Esophagus (tissue), 2 donors: ENCODE measurements at regions not wholly inside any gene's neighbourhood (a gene's known extent, or its start where the extent isn't known, plus 50 kb on each side); places are given as distances from the start of the nearest gene placed in this dataset.

Experiments used
- H3K27ac ChIP-seq, 2 donors: one replicate each; pipeline ENCODE4 v1.5.1; 2013; ENCODE audit warnings: low read depth in 2 of 2, mild to moderate bottlenecking in 2 of 2, inconsistent platforms in 1 of 2, low read length in 1 of 2, moderate library complexity in 1 of 2
- H3K27me3 ChIP-seq, 2 donors: one replicate each; pipeline ENCODE4 v1.6.1; 2013; ENCODE audit warnings: low read length in 2 of 2, control low read depth in 1 of 2, mild to moderate bottlenecking in 1 of 2; ENCODE audit not compliant: insufficient read depth in 2 of 2, control insufficient read depth in 1 of 2
- H3K36me3 ChIP-seq, 2 donors: one replicate each; pipeline ENCODE4 v1.6.1; 2013; ENCODE audit warnings: low read length in 1 of 2; ENCODE audit not compliant: control insufficient read depth in 2 of 2, insufficient read depth in 2 of 2
- H3K4me1 ChIP-seq, 2 donors: one replicate each; pipeline ENCODE4 v1.6.1; 2013; ENCODE audit warnings: low read length in 1 of 2; ENCODE audit not compliant: control insufficient read depth in 2 of 2, insufficient read depth in 2 of 2
- H3K4me3 ChIP-seq, 2 donors: one replicate each; pipeline ENCODE4 v1.5.1; 2013; ENCODE audit warnings: low read length in 2 of 2, mild to moderate bottlenecking in 2 of 2, low read depth in 1 of 2, moderate library complexity in 1 of 2
- H3K9me3 ChIP-seq, 2 donors: one replicate each; pipeline ENCODE4 v1.6.1; 2013; ENCODE audit warnings: mild to moderate bottlenecking in 2 of 2, low read depth in 1 of 2, low read length in 1 of 2, moderate library complexity in 1 of 2; ENCODE audit not compliant: control insufficient read depth in 2 of 2, insufficient read depth in 1 of 2
- WGBS, 2 donors: extraction: QIAGEN DNeasy Blood & Tissue Kit; methylation state at CpG; one replicate each; pipeline ENCODE4 v1.1.7; 2013; 5-methylcytosine and 5-hydroxymethylcytosine counted together
- donor health status: healthy with polysubstance abuse.
- donor health status: Bipolar disorder and iron deficiency.

DNA sequence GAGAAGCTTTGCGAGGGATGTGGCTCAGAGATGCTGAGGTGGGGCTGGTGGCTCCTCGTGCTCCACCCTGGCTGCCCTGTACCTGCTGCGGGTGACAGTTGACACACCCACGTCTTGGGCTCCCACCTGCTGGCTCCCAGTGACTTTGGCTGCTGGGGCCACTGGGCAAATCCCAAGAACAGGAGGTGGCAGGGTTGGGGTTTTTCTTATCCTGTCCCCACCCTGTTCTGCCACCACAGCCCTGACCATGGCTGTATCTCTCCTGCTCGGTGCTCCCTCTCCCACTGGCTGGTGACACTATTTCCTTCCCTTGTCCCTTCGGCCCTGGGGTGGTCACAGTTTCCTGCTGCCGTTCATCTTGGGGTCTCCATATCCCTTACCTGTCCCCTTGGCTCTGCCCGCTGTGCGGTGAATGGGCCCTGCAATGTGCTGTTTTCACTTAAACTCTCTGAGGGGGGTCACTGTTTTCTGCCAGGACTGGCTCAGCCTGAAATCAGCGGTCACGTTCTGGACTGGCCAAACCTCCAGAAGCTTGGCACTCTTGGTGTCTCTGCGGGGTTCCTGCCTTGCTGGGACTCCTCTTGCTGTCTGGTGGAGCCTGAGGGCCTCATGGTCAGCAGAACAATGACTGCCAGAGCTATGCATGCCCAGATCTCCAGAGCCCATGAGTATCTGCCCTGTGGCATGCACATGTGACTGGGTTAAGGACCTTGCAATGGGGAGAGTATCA, 144.2 kb downstream of the IRF8 start:
- Histone ChIP-seq H3K9me3 (no peaks in the 10 kb centered on the region), H3K27ac (no peak overlapping the region), H3K27me3 (no peaks in the 10 kb centered on the region), H3K4me3 (no peak overlapping the region), H3K4me1 (peaks cover 0 to 3% of the 10 kb centered on the region in 2 donors), H3K36me3 (no peaks in the 10 kb centered on the region)
- 67 to 70% methylated on average over 12 of the region's 12 CpGs for WGBS, 2 donors

DNA sequence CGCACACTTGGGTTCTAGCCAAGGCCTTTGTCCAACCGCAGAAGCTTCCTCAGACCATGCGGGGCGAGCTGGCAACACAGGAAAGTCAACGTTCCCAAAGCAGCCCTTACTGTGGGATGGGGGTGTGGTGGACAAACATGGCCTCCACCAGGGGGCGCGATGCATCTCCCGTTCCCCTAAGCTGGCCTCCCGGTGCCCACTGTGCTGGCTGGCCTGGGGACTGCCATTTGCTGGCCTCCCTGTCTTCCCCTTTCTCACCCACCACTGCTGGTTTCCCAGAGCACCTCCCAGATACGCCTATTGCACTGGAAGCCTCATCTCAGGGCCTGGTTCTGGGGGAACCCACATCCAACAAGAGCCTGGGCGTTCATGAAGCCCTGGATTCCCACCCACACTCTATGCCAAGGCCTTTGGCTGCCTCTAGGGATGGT, 145.3 kb downstream of the IRF8 start:
- Histone ChIP-seq H3K27me3 (no peaks in the 10 kb centered on the region), H3K36me3 (no peaks in the 10 kb centered on the region), H3K9me3 (no peaks in the 10 kb centered on the region), H3K4me3 (no peak overlapping the region), H3K4me1 (peaks cover 0 to 3% of the 10 kb centered on the region in 2 donors), H3K27ac (no peak overlapping the region)
- 39 to 45% methylated on average over 11 of the region's 11 CpGs for WGBS, 2 donors

DNA sequence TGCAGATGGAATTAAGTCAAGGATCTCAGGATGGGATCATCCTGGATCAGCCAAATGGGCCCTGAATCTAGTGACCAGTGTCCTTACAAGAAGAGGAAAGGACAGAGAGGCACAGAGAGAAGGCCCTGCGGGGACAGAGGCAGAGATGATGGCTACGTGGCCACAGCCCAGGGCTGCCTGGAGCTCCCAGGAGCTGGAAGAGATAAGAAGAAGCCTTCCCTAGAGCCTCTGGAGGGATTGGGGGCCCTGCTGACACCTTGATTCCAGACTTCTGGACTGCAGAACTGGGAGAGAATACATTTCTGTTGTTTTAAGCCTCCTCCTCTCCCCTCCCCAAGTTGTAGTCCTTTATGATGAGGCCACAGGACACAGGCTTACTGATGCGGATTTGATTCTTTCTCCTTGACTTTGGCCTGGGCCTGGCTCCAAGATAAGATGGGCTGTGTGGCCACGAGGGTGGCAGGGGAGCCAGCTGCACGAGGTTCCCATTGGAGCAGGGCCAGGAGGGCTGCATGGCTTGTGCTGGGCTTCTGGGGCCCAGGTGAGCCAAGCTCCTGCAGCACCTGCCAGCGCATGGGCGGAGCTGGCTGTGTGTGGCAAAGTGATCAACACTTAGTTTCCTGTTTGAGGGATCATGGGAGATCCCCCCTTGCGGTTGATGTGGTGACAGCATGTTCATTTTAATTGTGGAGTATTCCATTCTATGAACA, 146.1 kb downstream of the IRF8 start:
- Histone ChIP-seq H3K36me3 (no peaks in the 10 kb centered on the region), H3K27ac (no peak overlapping the region), H3K4me1 (peaks cover 0 to 3% of the 10 kb centered on the region in 2 donors), H3K4me3 (no peak overlapping the region), H3K27me3 (no peaks in the 10 kb centered on the region), H3K9me3 (no peaks in the 10 kb centered on the region)
- 53 to 70% methylated on average over 8 of the region's 8 CpGs for WGBS, 2 donors

DNA sequence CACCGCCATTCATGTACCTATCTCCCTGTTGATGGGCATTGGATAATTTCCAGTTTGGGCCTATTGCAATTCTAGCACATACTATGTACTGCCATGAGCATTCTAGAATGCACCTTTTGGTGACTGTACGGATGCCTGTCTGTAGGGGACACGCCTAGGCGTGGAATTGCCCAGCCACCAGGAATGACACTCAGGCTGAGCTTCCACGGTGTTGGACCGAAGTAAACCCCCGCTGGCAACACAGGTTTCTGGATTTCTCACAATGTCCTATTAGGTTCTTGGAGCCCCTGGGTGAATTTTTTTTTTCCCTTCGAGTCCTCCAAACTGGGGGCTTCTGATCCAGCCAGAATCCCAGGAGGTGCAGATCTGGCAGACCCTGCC, 146.6 kb downstream of the IRF8 start:
- 81 to 86% methylated on average over 8 of the region's 8 CpGs for WGBS, 2 donors
- Histone ChIP-seq H3K36me3 (no peaks in the 10 kb centered on the region), H3K27ac (no peak overlapping the region), H3K27me3 (no peaks in the 10 kb centered on the region), H3K4me3 (no peak overlapping the region), H3K9me3 (no peaks in the 10 kb centered on the region), H3K4me1 (peaks cover 0 to 3% of the 10 kb centered on the region in 2 donors)

DNA sequence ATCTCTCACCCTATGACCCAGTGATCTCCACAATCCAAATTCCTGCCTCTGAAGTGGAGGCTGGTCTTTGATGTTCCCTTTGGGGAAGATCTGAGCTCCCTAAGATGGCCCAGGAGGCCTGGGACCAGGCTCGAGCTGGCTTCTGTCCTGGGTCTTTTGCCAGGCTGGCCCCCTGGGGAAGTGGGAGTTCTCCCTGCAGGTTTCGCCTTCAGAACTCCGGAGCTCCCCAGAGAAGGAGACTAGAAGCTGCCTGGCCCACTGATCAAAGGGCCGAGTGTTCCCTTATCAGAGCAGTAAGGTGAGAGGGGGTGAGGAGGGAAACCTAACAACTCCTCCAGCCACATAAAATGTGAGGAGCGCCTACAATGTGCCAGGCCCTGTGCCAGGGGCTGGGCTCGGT, 147.1 kb downstream of the IRF8 start:
- Histone ChIP-seq H3K27me3 (no peaks in the 10 kb centered on the region), H3K36me3 (no peaks in the 10 kb centered on the region), H3K9me3 (no peaks in the 10 kb centered on the region), H3K27ac (no peak overlapping the region), H3K4me1 (peaks cover 0 to 3% of the 10 kb centered on the region in 2 donors), H3K4me3 (no peak overlapping the region)
- WGBS, 2 donors = 68 to 73% methylated on average over 6 of the region's 6 CpGs

DNA sequence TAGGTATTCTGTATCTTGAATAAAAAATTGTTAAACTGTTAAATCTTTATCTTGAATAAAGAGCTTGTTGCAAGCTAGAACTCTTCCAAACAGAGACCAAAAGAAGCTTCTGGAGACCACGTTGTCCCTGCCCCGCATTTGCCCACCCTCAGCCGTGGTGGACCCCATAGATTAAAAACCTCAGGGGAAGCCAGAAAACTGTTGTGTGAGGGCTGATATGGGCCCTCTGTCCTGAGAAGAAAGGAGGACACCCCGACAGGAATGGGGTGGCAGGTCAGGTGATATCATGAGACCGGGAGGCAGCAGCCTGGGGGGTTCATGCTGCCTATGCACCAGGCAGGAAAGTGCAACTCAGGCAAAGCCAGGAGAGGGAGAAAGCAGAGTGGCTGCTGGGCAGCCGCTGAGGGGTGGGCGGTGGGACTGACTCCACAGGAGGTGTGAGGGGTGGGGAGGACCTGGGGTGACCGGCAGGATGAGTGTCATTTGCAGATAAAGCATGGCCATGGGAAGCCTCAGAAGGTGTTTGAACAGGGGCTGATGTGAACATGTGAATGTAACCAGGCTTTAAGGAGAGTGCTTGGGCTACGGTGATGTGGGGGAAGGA, 147.8 kb downstream of the IRF8 start:
- no peaks in the 10 kb centered on the region for H3K27me3 ChIP-seq
- 62 to 72% methylated on average over 9 of the region's 9 CpGs for WGBS, 2 donors
- peaks cover 0 to 3% of the 10 kb centered on the region in 2 donors for H3K4me1 ChIP-seq
- no peaks in the 10 kb centered on the region for H3K36me3 ChIP-seq
- no peaks in the 10 kb centered on the region for H3K9me3 ChIP-seq
- no peak overlapping the region for H3K27ac ChIP-seq
- H3K4me3 ChIP-seq = no peak overlapping the region

DNA sequence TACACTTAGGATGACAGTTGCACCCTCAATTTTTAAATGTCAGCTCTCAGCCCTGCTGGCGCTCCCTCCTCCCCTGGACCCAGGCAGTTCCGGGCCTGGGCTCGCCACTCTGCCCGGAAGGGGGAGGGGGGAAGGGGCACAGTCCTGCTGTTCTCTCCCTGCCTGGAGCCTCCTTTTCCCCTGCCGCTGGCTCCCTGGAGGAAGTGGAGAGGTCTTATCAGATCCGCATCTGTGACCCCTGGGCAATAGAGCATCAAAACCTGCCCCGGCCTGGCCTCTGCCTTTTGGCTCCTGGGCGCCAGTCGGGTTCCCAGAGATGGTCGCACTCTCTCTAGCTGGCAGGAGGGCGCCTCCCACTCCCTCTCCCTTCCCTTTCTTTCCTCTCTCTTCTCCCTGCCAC, 149.3 kb downstream of the IRF8 start:
- Histone ChIP-seq H3K36me3 (no peaks in the 10 kb centered on the region), H3K4me3 (no peak overlapping the region), H3K27me3 (no peaks in the 10 kb centered on the region), H3K4me1 (peaks cover 0 to 3% of the 10 kb centered on the region in 2 donors), H3K27ac (no peak overlapping the region), H3K9me3 (no peaks in the 10 kb centered on the region)
- WGBS, 2 donors = 39 to 40% methylated on average over 8 to 11 of the region's 11 CpGs

DNA sequence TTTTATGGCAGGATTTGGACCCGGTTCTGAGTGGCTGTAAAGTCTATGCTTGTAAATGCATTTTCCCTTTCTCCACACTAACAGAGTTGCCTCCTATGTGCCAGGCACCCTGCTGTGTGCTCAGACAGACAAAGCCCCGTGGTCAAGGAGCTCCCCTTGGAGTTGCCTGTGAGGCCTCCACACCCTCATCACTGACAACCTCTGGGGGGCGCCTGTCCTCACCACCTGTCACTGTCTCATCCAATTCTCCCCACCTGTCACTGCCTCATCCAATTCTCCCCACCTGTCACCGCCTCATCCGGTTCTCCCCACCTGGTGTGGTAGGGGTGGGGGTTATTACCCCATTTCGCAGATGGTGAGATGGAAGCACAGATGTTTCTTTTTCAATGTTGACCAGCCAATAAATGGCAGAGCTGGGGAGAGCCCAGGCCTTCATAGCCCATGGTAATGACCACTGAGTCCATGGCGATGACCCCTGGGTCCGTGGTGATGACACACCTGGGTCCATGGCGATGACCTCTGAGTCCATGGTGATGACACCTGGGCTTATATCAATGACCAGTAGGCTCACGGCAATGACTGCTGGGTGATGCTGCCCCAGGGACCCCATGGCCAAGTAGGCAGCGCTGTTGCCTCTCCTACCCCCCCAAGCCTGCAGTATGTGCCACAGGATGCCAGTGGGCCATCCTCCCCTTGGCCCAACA, 150.1 kb downstream of the IRF8 start:
- H3K27ac ChIP-seq = no peak overlapping the region
- H3K36me3 ChIP-seq = no peaks in the 10 kb centered on the region
- no peaks in the 10 kb centered on the region for H3K9me3 ChIP-seq
- no peaks in the 10 kb centered on the region for H3K27me3 ChIP-seq
- WGBS, 2 donors = 75 to 82% methylated on average over 11 of the region's 11 CpGs
- no peak overlapping the region for H3K4me3 ChIP-seq
- peaks cover 0 to 3% of the 10 kb centered on the region in 2 donors for H3K4me1 ChIP-seq

DNA sequence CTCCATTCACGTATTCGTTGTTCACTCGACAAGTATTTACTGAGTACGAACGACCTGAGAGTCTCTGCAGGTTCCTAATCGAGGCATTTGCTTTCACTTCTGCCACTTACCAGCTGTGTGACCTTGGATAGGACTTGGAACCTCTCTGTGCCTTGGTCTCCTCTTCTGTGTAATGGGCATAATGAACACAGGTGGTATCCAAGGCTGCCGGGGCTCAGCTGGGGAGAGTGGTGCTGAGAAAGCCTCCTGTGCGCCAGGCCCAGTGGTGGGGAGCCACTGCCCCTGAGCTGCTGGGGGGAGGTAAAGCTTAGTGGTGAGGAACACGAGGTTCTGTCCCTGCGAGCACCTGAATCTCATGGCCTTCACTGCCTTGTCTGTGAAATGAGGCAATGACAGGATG, 150.7 kb downstream of the IRF8 start:
- WGBS, 2 donors = 87 to 89% methylated on average over 10 of the region's 10 CpGs
- no peak overlapping the region for H3K4me3 ChIP-seq
- H3K4me1 ChIP-seq = no peaks in the 10 kb centered on the region
- H3K27ac ChIP-seq = no peak overlapping the region
- H3K9me3 ChIP-seq = no peaks in the 10 kb centered on the region
- H3K27me3 ChIP-seq = no peaks in the 10 kb centered on the region
- no peaks in the 10 kb centered on the region for H3K36me3 ChIP-seq
